ENCODE measurements at regions not wholly inside any gene's neighbourhood (a gene's known extent, or its start where the extent isn't known, plus 50 kb on each side); places are given as distances from the start of the nearest gene placed in this dataset.
"Not testable (repeated sequence)": the region's sequence is repeated elsewhere in the genome, so short reads cannot be mapped to it uniquely, and the experiment has no call there.

- DNase-seq: no peak
Measured at GRCh38 chr17:72372185-72372584, 251.4 kb downstream of the SOX9 start.

- no peak for DNase-seq
Measured at GRCh38 chr17:72373910-72374741, 253.3 kb downstream of the SOX9 start.

DNA sequence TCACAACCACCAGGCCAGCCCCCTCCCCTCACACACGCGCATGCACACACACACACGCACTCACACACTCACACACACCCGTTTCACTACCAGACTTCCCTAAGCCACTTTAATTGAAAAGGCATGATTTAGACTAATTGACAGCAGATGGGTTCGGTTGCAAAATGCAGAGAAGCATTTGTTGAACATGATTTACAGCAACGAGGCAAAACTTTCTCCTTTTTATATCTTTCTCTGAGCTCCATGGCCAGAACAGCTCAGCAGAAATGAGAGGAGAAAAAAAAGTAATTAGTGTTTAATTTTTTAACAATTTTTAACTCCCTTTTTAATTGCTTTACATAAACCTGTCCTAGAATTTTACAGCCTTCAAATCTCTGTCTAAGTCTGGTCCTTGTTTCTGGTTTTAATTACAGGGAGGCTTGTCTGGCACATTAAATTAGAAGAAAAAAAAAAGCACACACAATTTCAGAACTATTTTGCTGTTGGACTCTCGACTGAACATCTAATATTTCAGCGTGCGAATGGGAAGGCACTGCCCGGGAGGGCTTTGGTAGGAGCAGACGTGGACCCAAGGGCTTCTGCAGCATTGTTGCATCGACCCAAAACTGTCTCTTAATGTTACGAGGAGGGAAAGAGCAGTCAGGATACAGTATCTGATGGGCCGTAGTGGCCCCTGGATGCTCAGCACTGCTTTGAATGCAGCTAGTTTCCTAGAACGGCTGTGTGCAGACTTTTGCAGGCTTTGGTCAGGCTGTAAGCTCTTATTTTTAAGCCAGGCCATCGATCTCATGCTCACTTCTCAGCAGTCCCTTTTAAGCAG is 255.9 kb downstream of the SOX9 start:
- no peak for DNase-seq

DNA sequence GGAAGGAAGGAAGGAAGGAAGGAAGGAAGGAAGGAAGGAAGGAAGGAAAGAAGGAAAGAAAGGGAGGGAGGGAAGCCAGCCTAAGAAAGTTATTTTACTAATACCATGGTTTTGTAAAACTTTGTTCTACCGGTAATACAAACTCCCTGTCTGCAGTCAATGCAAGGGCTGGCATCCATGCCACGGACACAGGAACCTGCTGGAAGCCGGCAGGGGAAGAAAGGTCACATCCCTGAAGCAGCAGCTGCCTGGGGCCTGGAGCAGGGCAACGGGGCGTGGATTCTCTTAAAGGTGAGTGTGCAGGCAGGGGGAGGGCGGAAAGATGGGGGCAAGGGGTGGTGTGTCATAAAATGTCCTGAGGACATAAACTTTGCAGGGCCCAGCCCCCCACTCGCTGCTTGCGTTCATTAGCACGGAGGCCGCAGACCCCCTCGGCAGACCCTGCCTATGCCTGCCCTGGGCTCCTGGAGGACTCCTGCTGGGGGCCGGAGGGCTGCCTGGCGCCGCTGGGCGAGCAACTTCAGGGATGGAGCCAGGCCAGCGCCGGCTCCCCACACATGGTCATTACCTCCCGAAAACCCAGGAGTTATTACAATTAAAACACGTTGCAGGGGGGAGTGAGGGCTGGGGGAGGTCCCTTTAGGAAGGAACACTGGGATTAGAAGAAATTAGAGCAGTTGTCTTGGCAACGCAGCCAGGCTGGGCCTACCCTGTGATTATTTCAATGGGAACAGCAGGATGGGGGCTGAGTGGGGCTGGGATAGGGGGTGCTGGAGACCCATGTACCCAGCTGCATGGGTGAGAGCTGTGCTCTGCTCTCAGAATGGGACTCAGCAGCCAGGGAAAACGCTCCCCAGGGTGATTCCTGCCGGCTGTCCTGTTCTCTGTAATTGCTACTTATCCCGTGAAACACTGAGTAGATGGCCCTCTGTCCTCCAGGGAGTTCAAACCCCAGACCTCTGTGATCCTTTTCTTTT is 257.9 kb downstream of the SOX9 start:
- no peak for DNase-seq

DNA sequence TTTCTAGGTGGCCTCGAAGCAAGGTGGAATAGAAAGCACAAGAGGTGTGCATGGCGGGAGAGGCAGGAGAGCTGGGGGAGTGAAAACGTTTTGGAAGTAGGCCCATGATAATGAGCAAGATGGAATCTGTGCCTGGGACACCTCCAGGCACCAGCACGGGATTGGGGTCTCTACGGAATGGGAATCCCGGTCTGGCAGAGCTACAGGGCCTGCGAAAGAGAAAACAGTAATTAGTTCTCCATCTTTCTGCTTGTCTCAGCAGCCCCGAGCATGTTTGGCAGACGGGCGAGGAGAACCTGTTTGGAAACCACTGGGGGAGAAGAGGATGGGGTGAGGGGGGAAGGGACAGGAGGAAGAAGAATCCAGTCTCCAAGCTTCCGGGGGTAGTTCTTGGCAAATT is 258.7 kb downstream of the SOX9 start:
- no peak for DNase-seq

DNA sequence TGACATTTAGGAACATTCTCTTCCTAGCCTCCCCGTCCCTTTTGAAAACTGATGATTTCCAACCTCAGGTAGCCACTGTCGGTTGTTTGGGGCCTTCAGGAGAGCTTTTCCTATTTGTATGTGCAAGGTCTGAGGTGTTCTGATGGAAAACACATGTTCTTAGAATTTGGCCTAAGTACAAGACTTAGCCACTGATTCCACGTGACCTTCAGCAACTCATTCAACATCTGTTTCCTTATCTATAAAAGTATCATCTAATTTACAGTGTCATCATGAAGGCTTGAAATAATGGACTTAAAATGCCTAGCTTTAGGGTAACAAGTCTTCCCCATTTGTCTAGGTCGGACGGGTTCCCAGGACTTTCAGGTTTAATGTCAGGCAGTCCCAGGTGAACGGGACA is 259.3 kb downstream of the SOX9 start:
- no peak for DNase-seq

- no peak for DNase-seq
Measured at GRCh38 chr17:72380737-72381136, 259.9 kb downstream of the SOX9 start.

- DNase-seq: peak; percentile 78
Measured at GRCh38 chr17:72381597-72382397, 261.0 kb downstream of the SOX9 start.

GRCh38 chr17:72382971-72383722 is 262.3 kb downstream of the SOX9 start:
- DNase-seq: no peak

DNA sequence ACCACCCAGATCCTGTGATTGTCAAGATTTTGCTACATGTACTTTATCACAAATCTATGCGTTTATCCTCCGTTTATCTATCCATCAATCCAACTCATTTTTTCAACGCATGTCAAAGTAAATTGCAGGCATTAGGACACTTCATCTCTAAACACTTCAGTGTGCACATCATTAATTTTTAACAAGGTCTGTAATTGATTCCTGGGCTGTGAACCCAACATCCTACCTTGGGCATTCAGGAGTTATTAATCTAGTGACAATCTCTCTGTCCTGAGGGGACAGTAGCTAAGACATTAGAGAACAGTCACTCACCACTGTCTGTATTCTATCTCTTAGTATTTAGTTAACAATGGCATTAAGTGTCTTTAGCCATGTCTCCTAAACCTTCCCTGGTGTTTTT is 264.7 kb downstream of the SOX9 start:
- no peak for DNase-seq

DNA sequence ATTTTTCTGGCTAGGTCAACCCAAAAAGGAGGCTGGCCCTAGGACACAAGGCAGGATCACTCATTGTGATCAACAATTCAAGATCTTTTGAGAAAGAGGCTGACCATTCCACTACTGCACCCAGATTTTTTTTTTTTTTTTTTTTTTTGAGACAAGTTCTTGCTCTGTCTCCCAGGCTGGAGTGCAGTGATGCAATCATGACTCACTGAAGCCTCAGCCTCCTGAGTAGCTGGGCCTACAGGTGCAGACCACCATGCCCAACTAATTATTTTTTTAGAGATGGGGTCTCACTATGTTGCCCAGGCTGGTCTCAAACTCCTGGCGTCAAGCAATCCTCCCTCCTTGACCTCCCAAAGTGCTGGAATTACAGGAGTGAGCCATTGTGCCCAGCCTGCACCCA is 265.4 kb downstream of the SOX9 start:
- not testable (repeated sequence) for DNase-seq

GRCh38 chr17:72386619-72387237 is 265.9 kb downstream of the SOX9 start:
- DNase-seq: peak; percentile 81

DNA sequence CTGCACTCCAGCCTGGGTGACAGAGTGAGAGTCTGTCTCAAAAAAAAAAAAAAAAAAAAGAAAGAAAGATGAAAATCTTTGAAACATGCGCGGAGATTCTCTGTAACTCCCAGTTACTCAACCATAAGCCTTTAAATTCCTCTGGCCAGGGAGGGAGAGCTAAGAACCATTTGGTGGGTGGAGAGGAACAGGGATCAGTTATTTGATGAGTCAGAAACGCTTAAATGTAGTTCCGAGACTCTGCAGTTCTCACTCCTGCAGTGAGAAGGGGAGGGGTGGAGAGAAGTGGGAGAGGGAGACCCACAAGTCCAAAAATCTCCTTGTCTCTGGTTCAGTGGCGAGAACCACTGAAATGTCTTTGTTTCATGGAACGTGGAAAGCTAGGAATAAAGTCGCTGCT is 266.7 kb downstream of the SOX9 start:
- DNase-seq: no peak

DNA sequence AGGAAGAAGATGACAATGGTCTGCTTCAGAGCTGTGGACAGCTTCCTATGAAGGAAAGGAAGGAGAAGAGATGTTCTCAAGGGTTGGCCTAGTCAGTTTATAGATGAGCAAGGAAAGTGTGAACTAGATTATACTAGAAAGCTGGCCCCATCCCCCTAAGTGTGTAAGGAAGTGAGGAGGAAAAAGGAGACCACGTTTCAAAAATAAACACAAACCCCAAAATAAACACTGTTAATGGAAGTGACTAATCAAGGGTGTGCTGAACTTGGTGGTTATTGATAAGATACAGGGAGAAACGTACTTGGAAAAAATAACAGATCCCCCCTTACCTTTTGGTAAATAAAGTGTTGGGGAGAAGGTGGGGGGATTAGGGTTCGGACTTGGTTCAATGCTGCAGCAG is 267.1 kb downstream of the SOX9 start:
- no peak for DNase-seq

DNA sequence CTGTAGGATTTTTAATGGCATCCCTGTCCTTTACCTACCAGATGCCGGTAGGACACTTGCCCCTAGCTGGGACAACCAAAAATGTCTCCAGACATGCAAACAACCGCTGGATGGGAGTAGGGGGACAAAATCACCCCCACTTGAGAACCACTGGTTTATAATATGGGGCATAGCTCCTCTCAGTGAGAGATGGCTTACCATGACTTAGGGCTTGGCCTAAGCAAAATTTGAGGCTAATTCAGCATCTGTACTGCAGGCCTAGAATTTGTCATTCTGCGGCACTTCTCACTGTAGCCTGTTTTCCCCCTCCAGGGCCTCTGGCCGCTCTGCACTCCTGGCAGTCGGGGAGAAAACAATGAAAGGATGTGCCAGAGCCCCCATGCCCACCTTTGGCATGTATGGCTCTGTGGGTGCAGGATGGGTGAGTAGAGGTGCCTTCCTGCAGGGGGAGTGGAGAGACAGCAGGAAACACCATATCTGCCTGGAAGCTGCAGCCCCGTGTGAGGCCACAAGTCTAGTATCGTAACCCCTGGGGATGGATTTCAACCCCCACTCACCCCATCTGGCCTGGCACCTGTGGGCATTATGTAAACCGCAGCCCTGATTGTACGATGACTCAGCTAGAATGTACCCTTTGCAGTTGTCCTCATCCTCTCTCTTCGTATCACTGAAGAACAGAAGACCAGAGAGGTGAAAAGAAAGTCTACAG is 268.1 kb downstream of the SOX9 start:
- DNase-seq: peak; percentile 20

DNA sequence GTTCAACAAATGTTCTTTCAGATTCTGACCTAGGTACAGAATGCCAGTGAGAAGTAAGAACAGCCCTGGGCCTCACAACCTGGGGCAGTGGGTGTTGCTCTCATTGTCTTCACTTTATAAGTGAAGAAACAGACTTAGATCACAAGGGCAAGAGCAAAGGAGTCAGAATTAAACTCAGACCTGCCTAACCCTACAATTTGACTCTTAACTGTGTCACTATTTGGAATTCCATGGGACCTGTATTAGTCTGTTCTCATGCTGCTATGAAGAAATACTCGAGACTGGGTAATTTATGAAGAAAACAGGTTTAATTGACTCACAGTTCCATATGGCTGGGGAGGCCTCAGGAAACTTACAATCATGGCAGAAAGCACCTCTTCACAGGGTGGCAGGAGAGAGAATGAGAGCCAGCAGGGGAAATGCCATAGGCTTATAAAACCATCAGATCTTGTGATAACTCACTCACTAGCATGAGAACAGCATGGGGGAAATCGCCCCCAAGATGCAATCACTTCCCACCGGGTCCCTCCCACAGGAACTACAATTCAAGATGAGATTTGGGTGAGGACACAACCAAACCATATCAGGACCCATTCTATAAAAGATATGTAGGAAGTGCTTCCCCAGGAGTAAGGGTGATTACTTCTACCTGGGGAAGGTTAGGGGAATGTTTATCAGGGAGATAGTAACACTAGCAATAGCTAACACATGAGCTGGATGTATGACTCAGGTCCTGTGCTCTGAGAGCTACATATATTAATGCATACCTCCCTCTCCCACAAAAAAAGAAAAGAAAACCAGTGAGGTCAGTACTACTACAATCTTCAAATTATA is 270.1 kb downstream of the SOX9 start:
- no peak for DNase-seq

DNA sequence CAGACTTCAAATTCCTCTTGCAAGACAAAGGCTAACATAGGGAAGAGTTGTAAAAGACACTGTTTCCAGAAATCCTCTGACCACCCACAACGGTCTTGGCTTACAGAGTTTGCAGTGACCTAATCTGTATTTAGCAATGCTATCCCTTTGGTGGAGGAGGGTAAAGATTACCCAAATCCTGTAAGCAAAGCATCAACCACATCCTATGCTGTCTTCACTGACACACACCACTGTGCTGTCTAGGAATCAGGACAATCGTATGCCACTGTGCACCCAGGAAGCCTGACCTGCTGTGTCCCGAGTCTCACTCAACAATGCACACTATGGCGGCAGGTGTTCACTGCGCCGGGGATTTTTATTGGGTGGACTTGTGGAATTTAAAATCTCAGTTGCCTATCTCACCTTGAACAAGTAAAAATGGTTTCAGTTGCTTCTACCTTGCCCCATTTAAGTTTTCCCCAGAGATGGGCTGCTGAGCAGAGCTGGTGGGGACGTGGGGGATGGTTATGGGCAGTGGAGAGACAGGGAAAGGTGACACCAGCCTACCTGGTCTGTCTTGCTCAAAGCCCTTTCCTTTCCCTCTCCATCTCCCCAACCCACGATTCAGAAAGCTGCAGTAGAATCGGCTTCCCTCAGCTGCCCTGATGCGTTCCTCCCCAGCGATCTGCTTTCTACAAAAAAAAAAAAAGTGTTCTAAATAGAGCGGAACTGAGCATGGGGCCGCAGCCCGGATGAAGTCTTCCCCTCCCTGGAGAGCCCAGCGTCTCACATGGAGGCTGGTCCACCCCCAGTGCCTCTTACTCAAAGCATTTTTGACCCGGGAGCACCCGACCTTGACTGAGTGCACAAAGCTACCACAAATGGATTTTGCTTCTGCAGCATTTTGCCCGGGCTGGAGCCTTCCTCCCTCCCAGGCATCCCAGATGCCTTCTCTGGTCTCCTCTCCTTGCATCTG is 271.5 kb downstream of the SOX9 start:
- peak; percentile 81 for DNase-seq

GRCh38 chr17:72393553-72393952 is 272.7 kb downstream of the SOX9 start:
- no peak for DNase-seq
